ENCODE measurements at regions not wholly inside any gene's neighbourhood (a gene's known extent, or its start where the extent isn't known, plus 50 kb on each side); places are given as distances from the start of the nearest gene placed in this dataset.

GRCh38 chr2:196276421-196276820 is 105.0 kb upstream of the STK17B start:
- Histone ChIP-seq H3K27me3 (ENCODE audit: insufficient read depth, low read length) (no peaks in the 10 kb centered on the region), H3K9me3 (ENCODE audit: control insufficient read depth in 1 of 2, insufficient read depth in 1 of 2, low read depth in 1 of 2, low read length in 2 of 2) (no peaks in the 10 kb centered on the region), H3K36me3 (ENCODE audit: control insufficient read depth in 1 of 2, insufficient read depth in 2 of 2, low read length in 2 of 2) (no peaks in the 10 kb centered on the region), H4K20me1 (ENCODE audit: insufficient read depth) (no peaks in the 10 kb centered on the region), H3K9ac (ENCODE audit: low read length) (no peak overlapping the region), H3K79me2 (ENCODE audit: insufficient read depth, low read length) (no peaks in the 10 kb centered on the region), H3K4me3 (replicated peaks in 1 of 2; ENCODE audit: low read depth in 1 of 2, low read length in 2 of 2) (no peak overlapping the region), H3K27ac (ENCODE audit: low read depth, low read length) (no peak overlapping the region), H3K4me2 (ENCODE audit: low read length) (no peak overlapping the region), H3K4me1 (ENCODE audit: control insufficient read depth in 1 of 2, insufficient read depth in 2 of 2, low read length in 2 of 2) (no peaks in the 10 kb centered on the region), H3K9me2 (ENCODE audit: insufficient read depth) (no peaks in the 10 kb centered on the region), H2AFZ (ENCODE audit: low read depth, low read length, poor library complexity, severe bottlenecking) (no peak overlapping the region)
- POLR2A ChIA-PET: interaction anchor here (0.8 kb wide), 1 partner anchor 98 kb away, joined by 3 read pairs; no protein-coding TSS in a partner anchor
- no peak for ATAC-seq
- BruUV-seq (replicated peaks): no TSS peak
- intact Hi-C loops (cut with micrococcal nuclease): loop anchor here (2.0 to 10.0 kb wide), 2 partner anchors 106 to 372 kb away; partner anchors contain the start of gene STK17B
- CTCF ChIA-PET: interaction anchor here (0.8 to 1.7 kb wide), 7 partner anchors 15 to 198 kb away, joined by 3 to 10 read pairs (median 5); no protein-coding TSS in a partner anchor
- no peak for TF ChIP-seq ZBTB33 (IDR thresholded peaks at IDR 0.05; ENCODE audit: extremely low read depth, insufficient replicate concordance, low read length)
- TF ChIP-seq ZNF274 (IDR thresholded peaks at IDR 0.05; ENCODE audit: low read depth, low read length): no peak
- TF ChIP-seq ZFX (IDR thresholded peaks at IDR 0.05): no peak
- no peak for TF ChIP-seq SRF (IDR thresholded peaks at IDR 0.05; ENCODE audit: low read depth)
- TF ChIP-seq EZH2 (IDR thresholded peaks at IDR 0.05): no peak
- TF ChIP-seq REST (IDR thresholded peaks at IDR 0.05; ENCODE audit: low read depth): no peak
- no peak for TF ChIP-seq EGR1 (IDR thresholded peaks at IDR 0.05; ENCODE audit: low read depth)
- no peak for TF ChIP-seq EZH2phosphoT487 (IDR thresholded peaks at IDR 0.05; ENCODE audit: borderline replicate concordance)
- TF ChIP-seq FOSL1 (IDR thresholded peaks at IDR 0.05; ENCODE audit: low read depth): no peak
- TF ChIP-seq YY1 (IDR thresholded peaks at IDR 0.05; ENCODE audit: extremely low read depth, insufficient replicate concordance, low read depth, low read length): no peak
- no peak for TF ChIP-seq MAX (IDR thresholded peaks at IDR 0.05)
- no peak for DNase-seq (ENCODE audit: low read depth, low spot score)
- RAD21 ChIA-PET (ENCODE audit: low non-redundant PET in 1 of 2, low total read pairs in 2 of 2, uncharacterized antibody in 2 of 2, unreplicated experiment in 2 of 2): interaction anchor here in 1 of 2 experiments (0.6 to 1.6 kb wide), 2 partner anchors 106 to 141 kb away, joined by 3 to 4 read pairs; no protein-coding TSS in a partner anchor

Measured in HCT116 (cell line).